ENCODE measurements at regions not wholly inside any gene's neighbourhood (a gene's known extent, or its start where the extent isn't known, plus 50 kb on each side); places are given as distances from the start of the nearest gene placed in this dataset.

DNA sequence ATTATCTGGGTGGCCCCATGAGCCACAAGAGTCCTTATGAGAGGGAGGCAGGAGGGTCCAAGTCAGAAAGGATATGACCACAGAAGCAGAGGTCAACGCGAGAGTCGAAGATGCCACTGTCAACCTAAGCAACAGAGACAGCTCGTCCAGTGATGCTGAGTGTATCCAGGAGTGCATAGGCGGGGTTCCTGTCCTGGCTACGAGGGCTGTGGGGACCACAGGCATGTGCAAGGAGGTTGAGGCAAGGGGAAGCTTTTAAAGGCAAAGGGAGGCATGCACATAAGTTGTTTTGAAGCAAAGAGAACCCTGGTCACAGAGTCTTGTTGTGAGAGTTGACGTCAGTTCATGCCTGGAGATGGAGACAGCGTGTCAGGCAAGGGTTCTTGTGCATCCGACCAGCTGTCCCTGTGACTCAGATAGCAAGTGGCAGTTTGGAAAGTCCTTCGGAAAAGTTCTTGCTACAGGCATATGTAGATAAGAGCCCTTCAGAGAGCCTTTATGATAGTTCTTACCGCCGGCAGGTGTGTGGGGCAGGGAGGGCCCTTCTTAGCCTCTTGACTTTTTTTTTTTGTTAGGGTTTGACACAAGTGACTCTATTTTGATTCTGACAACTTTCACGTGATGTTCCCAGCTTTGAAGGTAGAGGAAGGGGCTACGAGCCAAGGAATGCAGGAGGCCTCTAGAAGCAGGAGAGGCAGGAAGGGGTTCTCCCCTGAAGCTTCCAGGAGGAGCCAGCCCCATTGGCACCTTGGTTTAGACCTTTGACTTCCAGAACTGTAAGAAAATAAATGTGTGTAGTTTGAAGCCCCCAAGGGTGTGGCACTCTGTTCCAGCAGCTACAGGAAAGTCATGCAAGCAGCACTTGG is 66.0 kb upstream of the FCN1 start:
- H3K4me3 ChIP-seq: no peak overlapping the region
- ATAC-seq (no peak), DNase-seq (no peak)
- no peaks in the 10 kb centered on the region for H3K4me1 ChIP-seq (ENCODE audit: low read depth)
- no peaks in the 10 kb centered on the region for H3K36me3 ChIP-seq (ENCODE audit: low read depth)
- peaks cover 11% of the 10 kb centered on the region for H3K9me3 ChIP-seq
- TF ChIP-seq, protein P1, sequence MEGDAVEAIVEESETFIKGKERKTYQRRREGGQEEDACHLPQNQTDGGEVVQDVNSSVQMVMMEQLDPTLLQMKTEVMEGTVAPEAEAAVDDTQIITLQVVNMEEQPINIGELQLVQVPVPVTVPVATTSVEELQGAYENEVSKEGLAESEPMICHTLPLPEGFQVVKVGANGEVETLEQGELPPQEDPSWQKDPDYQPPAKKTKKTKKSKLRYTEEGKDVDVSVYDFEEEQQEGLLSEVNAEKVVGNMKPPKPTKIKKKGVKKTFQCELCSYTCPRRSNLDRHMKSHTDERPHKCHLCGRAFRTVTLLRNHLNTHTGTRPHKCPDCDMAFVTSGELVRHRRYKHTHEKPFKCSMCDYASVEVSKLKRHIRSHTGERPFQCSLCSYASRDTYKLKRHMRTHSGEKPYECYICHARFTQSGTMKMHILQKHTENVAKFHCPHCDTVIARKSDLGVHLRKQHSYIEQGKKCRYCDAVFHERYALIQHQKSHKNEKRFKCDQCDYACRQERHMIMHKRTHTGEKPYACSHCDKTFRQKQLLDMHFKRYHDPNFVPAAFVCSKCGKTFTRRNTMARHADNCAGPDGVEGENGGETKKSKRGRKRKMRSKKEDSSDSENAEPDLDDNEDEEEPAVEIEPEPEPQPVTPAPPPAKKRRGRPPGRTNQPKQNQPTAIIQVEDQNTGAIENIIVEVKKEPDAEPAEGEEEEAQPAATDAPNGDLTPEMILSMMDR (IDR thresholded peaks at IDR 0.05): no peak
- intact Hi-C loops (cut with DNase I, micrococcal nuclease): no loop called here

DNA sequence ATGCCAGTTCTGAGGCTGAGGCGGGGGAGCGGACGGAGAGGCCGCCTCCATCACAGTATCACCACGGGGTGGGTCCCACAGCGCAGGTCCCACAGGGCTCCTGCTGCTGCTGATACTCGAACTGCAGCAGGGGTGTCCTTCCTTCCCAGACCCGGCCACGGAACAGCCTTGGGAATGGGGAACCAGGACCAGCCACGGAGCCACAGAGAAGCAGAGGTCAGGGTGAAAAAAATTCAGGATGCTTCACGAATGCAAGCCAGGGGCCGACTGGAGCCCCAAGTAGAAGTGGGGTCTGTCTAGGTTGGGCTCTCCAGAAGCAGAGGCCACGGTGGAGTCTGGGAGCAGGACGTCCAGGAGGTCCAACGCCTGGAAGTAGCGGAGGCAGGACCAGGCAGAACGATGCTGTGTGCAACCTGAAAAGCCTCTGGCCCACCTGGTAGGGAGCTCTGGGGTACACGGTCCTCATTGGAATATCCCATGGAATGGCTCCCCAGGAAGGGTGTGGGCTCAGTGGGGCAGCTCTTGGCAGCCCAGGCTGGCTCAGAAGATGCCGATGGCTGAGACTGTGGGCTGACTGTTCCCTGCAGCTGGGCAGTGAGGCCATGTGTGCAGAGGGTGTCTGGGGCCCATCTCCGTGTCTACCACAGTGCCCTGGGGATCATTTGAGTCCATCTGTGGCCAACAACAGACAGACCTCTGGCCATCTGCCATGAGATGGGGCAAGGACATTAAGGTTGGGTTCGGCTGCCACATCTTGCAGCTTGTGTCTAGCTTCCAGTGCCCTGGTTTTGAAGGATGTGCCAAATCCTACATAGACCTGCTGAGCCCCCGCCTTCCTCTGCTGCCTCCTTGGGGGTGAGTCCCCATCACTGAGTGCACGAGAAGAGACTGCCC is 66.9 kb upstream of the FCN1 start:
- H3K36me3 ChIP-seq (ENCODE audit: low read depth): no peaks in the 10 kb centered on the region
- H3K4me1 ChIP-seq (ENCODE audit: low read depth): no peaks in the 10 kb centered on the region
- no peak overlapping the region for H3K4me3 ChIP-seq
- peaks cover 11% of the 10 kb centered on the region for H3K9me3 ChIP-seq
- TF ChIP-seq, protein P1 (IDR thresholded peaks at IDR 0.05): no peak
- ATAC-seq (no peak), DNase-seq (no peak)
- intact Hi-C loops (cut with DNase I, micrococcal nuclease): no loop called here

DNA sequence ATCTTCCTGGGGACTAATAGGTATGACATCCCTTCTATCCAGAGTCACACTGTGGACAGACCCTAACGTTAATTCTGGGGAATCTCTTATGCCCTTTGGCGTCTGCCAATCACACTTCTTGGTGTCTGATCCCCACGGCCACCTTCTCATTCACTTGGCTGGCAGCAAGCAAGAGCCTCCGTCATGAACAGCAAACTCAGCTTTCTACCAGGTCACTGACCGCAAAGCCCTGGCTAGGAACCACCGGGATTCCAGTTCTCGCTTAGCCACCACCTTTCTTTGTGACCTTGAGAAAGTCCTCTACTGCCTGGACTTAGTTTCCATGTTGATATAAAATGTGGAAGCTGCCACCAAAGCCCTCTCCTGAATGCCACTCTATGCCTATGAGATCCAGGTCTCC is 67.7 kb upstream of the FCN1 start:
- Histone ChIP-seq H3K36me3 (ENCODE audit: low read depth) (no peaks in the 10 kb centered on the region), H3K4me3 (no peak overlapping the region), H3K4me1 (ENCODE audit: low read depth) (no peaks in the 10 kb centered on the region), H3K9me3 (peaks cover 11% of the 10 kb centered on the region)
- intact Hi-C loops (cut with DNase I, micrococcal nuclease): no loop called here
- DNase-seq: no peak
- no peak for ATAC-seq
- TF ChIP-seq, protein P1 (IDR thresholded peaks at IDR 0.05): no peak

DNA sequence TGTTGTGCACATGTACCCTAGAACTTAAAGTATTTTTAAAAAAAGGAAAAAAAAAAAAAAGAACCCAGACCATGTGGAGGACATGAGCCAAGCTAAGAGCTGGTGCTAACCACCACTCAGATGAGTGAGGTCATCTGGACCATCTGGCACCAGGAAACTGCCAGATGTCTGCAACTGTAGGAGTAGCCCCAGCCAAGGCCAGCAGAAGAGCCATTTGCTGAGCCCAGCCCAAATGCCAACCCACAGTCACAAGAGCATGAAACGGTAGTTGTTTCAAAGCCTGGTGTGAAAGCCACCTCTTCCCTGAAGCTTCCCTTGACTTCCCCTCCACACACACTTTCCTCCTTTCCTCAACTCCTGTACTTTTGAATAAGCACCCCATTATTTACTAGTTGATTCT is 69.2 kb upstream of the FCN1 start:
- intact Hi-C loops (cut with DNase I, micrococcal nuclease): no loop called here
- DNase-seq (no peak), ATAC-seq (no peak)
- H3K36me3 ChIP-seq (ENCODE audit: low read depth): no peaks in the 10 kb centered on the region
- no peak overlapping the region for H3K4me3 ChIP-seq
- peaks cover 11% of the 10 kb centered on the region for H3K9me3 ChIP-seq
- no peaks in the 10 kb centered on the region for H3K4me1 ChIP-seq (ENCODE audit: low read depth)
- TF ChIP-seq, protein P1 (IDR thresholded peaks at IDR 0.05): no peak

DNA sequence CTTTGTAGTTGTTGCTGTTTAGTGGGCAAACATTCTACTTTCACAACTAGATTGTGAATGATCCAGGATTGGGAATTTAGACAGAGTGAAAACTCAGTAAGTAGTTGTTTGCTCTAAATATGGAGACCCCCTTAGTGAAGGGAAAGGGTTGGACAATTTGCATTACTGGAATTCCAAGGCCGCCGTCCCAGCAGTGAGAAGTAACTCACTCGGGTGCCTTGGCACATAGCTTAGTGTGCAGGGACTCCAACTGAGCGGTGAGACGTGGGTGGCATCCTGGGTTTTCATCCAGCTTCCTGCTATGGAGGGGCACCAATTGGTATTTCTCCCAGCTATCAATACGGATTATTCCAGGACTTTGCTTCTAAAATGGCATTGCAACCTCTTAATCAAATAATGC is 69.7 kb upstream of the FCN1 start:
- Histone ChIP-seq H3K36me3 (ENCODE audit: low read depth) (no peaks in the 10 kb centered on the region), H3K4me1 (ENCODE audit: low read depth) (no peaks in the 10 kb centered on the region), H3K9me3 (peaks cover 11% of the 10 kb centered on the region), H3K4me3 (no peak overlapping the region)
- DNase-seq: no peak
- no peak for ATAC-seq
- TF ChIP-seq, protein P1 (IDR thresholded peaks at IDR 0.05): no peak
- intact Hi-C loops (cut with DNase I, micrococcal nuclease): no loop called here

Measured in mucosa of descending colon (tissue), 3 donors.